H9 (cell line): ENCODE measurements at regions not wholly inside any gene's neighbourhood (a gene's known extent, or its start where the extent isn't known, plus 50 kb on each side); places are given as distances from the start of the nearest gene placed in this dataset.

Source experiments
- DNase-seq: peaks from one replicate; pipeline ENCODE4 v3.0.0-alpha.2; 2017
- H2AFZ ChIP-seq: one replicate; pipeline ENCODE4 v1.6.1; 2013; ENCODE audit warnings: mild to moderate bottlenecking, low read length, control low read depth, moderate library complexity
- H2AK5ac ChIP-seq: 2 replicates; pipeline ENCODE4 v1.6.1; 2013; ENCODE audit warnings: low read length, control low read depth, mixed read lengths; ENCODE audit not compliant: insufficient read length
- H2BK120ac ChIP-seq: one replicate; pipeline ENCODE4 v1.6.1; 2013; ENCODE audit warnings: low read depth, mild to moderate bottlenecking, low read length, control low read depth, inconsistent platforms; ENCODE audit not compliant: poor library complexity, severe bottlenecking
- H2BK12ac ChIP-seq: 2 replicates; pipeline ENCODE4 v1.6.1; 2013; ENCODE audit warnings: low read length, control low read depth, mixed read lengths, low read depth; ENCODE audit not compliant: insufficient read length
- H2BK15ac ChIP-seq: 2 replicates; pipeline ENCODE4 v1.6.1; 2013; ENCODE audit warnings: low read depth, low read length, control low read depth
- H2BK20ac ChIP-seq: one replicate; pipeline ENCODE4 v1.6.1; 2013; ENCODE audit warnings: low read depth, mild to moderate bottlenecking, low read length, control low read depth, inconsistent platforms; ENCODE audit not compliant: poor library complexity, severe bottlenecking
- H2BK5ac ChIP-seq: 2 replicates; pipeline ENCODE4 v1.6.1; 2013; ENCODE audit warnings: low read length, control low read depth, mixed read lengths; ENCODE audit not compliant: insufficient read length
- H3K14ac ChIP-seq: 2 replicates; pipeline ENCODE4 v1.6.1; 2013; ENCODE audit warnings: low read length, control low read depth; ENCODE audit not compliant: insufficient read depth
- H3K18ac ChIP-seq: 2 replicates; pipeline ENCODE4 v1.6.1; 2013; ENCODE audit warnings: low read depth, mild to moderate bottlenecking, mixed read lengths, low read length, control low read depth; ENCODE audit not compliant: insufficient read length
- H3K23ac ChIP-seq: 2 replicates; pipeline ENCODE4 v1.6.1; 2013; ENCODE audit warnings: low read length, control low read depth, mixed read lengths, low read depth; ENCODE audit not compliant: insufficient read length
- H3K23me2 ChIP-seq: 2 replicates; pipeline ENCODE4 v1.6.1; 2013; ENCODE audit warnings: low read depth, mild to moderate bottlenecking, mixed read lengths, low read length, control low read depth; ENCODE audit not compliant: insufficient read length, poor library complexity, severe bottlenecking
- H3K27ac ChIP-seq: 2 replicates; pipeline ENCODE4 v1.5.1; 2013; ENCODE audit warnings: low read length, control low read depth, mixed read lengths, low read depth; ENCODE audit not compliant: insufficient read length
- H3K27me3 ChIP-seq: 2 replicates; pipeline ENCODE4 v1.6.1; 2013; ENCODE audit warnings: low read length, control low read depth, inconsistent platforms; ENCODE audit not compliant: insufficient read depth
- H3K4ac ChIP-seq: 2 replicates; pipeline ENCODE4 v1.6.1; 2013; ENCODE audit warnings: low read depth, mild to moderate bottlenecking, control low read depth, inconsistent platforms, low read length, moderate library complexity
- H3K4me1 ChIP-seq: 2 replicates; pipeline ENCODE4 v1.6.1; 2013; ENCODE audit warnings: low read length, control low read depth, inconsistent platforms; ENCODE audit not compliant: insufficient read depth
- H3K4me2 ChIP-seq: 2 replicates; pipeline ENCODE4 v1.6.1; 2013; ENCODE audit warnings: low read length, control low read depth, mixed read lengths; ENCODE audit not compliant: insufficient read length, insufficient read depth
- H3K56ac ChIP-seq: 2 replicates; pipeline ENCODE4 v1.6.1; 2013; ENCODE audit warnings: low read depth, mild to moderate bottlenecking, mixed read lengths, low read length, control low read depth; ENCODE audit not compliant: insufficient read length
- H3K79me1 ChIP-seq: 2 replicates; pipeline ENCODE4 v1.6.1; 2013; ENCODE audit warnings: low read depth, mild to moderate bottlenecking, moderate library complexity, low read length, control low read depth, inconsistent platforms; ENCODE audit not compliant: insufficient read depth, poor library complexity, severe bottlenecking
- H3K79me2 ChIP-seq: 2 replicates; pipeline ENCODE4 v1.6.1; 2013; ENCODE audit warnings: low read length, control low read depth, inconsistent platforms; ENCODE audit not compliant: insufficient read depth
- H3K9ac ChIP-seq: 2 replicates; pipeline ENCODE4 v1.6.1; 2013; ENCODE audit warnings: low read length, control low read depth, mixed read lengths; ENCODE audit not compliant: insufficient read length; ENCODE audit errors: extremely low read depth
- H3K9me3 ChIP-seq: one replicate; pipeline ENCODE4 v1.6.1; 2013; ENCODE audit warnings: low read depth, low read length, inconsistent platforms; ENCODE audit not compliant: control insufficient read depth
- H3T11ph ChIP-seq: one replicate; pipeline ENCODE4 v1.6.1; 2013; ENCODE audit warnings: mild to moderate bottlenecking, low read length, control low read depth, inconsistent platforms
- H4K20me1 ChIP-seq: one replicate; pipeline ENCODE4 v1.6.1; 2013; ENCODE audit not compliant: control insufficient read depth, insufficient read length, insufficient read depth
- H4K5ac ChIP-seq: 2 replicates; pipeline ENCODE4 v1.6.1; 2013; ENCODE audit warnings: low read depth, mild to moderate bottlenecking, mixed read lengths, low read length, control low read depth; ENCODE audit not compliant: insufficient read length
- H4K8ac ChIP-seq: replicated peaks from 2 replicates; pipeline ENCODE4 v1.6.1; 2013; ENCODE audit warnings: low read length, control low read depth, mixed read lengths, low read depth; ENCODE audit not compliant: insufficient read length
- H4K91ac ChIP-seq: 2 replicates; pipeline ENCODE4 v1.6.1; 2013; ENCODE audit warnings: low read depth, mild to moderate bottlenecking, moderate library complexity, mixed read lengths, low read length, control low read depth; ENCODE audit not compliant: insufficient read length
- H3K27ac Mint-ChIP-seq, 3 experiments: 2 replicates in 2 of 3; 3 replicates in 1 of 3; pipeline ENCODE4 v1.8.0; 2020 to 2021; ENCODE audit warnings: mixed read lengths in 3 of 3, mild to moderate bottlenecking in 1 of 3, moderate library complexity in 1 of 3
- H3K27me3 Mint-ChIP-seq: 2 replicates; pipeline ENCODE4 v1.8.0; 2021; ENCODE audit warnings: low read depth, mild to moderate bottlenecking, moderate library complexity, mixed read lengths
- H3K36me3 Mint-ChIP-seq, 3 experiments: 2 replicates in 2 of 3; 3 replicates in 1 of 3; pipeline ENCODE4 v1.8.0; 2020 to 2021; ENCODE audit warnings: low read depth in 3 of 3, mixed read lengths in 3 of 3; ENCODE audit not compliant: insufficient read depth in 1 of 3
- H3K4me1 Mint-ChIP-seq, 2 experiments: 2 replicates each; pipeline ENCODE4 v1.8.0; 2020; ENCODE audit warnings: mixed read lengths in 2 of 2
- H3K4me3 Mint-ChIP-seq, 2 experiments: 2 replicates in 1 of 2; 3 replicates in 1 of 2; pipeline ENCODE4 v1.8.0; 2020 to 2021; ENCODE audit warnings: mild to moderate bottlenecking in 2 of 2, mixed read lengths in 2 of 2, moderate library complexity in 1 of 2
- H3K9me3 Mint-ChIP-seq, 2 experiments: 2 replicates in 1 of 2; 3 replicates in 1 of 2; pipeline ENCODE4 v1.8.0; 2020; ENCODE audit warnings: mild to moderate bottlenecking in 2 of 2, mixed read lengths in 2 of 2, moderate library complexity in 1 of 2
- CTCF ChIP-seq: fragments of 200-600 bp; sonication (generic); conservative IDR thresholded peaks from 3 replicates; pipeline ENCODE4 v1.8.0; 2021; ENCODE audit warnings: antibody characterized with exemption, mild to moderate bottlenecking
- WGBS: extraction: QIAGEN DNeasy Blood & Tissue Kit; methylation state at CpG from one replicate; pipeline ENCODE4 v1.1.7; 2013; ENCODE audit warnings: missing lambda C conversion rate, low lambda C conversion rate, mixed read lengths; ENCODE audit not compliant: insufficient read length; ENCODE audit errors: extremely low coverage; 5-methylcytosine and 5-hydroxymethylcytosine counted together

GRCh38 chr4:148982200-148982599, 540.0 kb upstream of the NR3C2 start:
- Histone ChIP-seq H4K20me1 (no peaks in the 10 kb centered on the region), H3K79me1 (no peaks in the 10 kb centered on the region), H4K8ac (no peak overlapping the region), H3K23me2 (no peaks in the 10 kb centered on the region), H4K91ac (no peak overlapping the region), H3K4me1 (no peaks in the 10 kb centered on the region), H3K14ac (no peak overlapping the region), H2BK12ac (no peak overlapping the region), H2AFZ (no peak overlapping the region), H3K4ac (no peak overlapping the region), H2BK5ac (no peak overlapping the region), H2BK120ac (no peak overlapping the region), H3K79me2 (no peaks in the 10 kb centered on the region), H3K4me2 (no peak overlapping the region), H3K56ac (no peak overlapping the region), H3T11ph (no peak overlapping the region), H2BK15ac (no peak overlapping the region), H2AK5ac (no peak overlapping the region), H4K5ac (no peak overlapping the region), H3K23ac (no peak overlapping the region), H3K27me3 (no peaks in the 10 kb centered on the region), H3K9ac (no peak overlapping the region), H2BK20ac (no peak overlapping the region), H3K9me3 (no peaks in the 10 kb centered on the region), H3K27ac (no peak overlapping the region), H3K18ac (no peak overlapping the region)
- WGBS, result no CpG with 5 or more reads among the region's 4 CpGs
- Mint-ChIP-seq H3K4me1 (peaks cover 5% of the 10 kb centered on the region in 2 experiments; a peak in 2 of 4 replicates), H3K4me3 (no peak overlapping the region), H3K9me3 (peaks cover 3 to 8% of the 10 kb centered on the region in 2 experiments; a peak in 2 of 5 replicates), H3K27me3 (no peaks in the 10 kb centered on the region), H3K27ac (no peak overlapping the region), H3K36me3 (peaks cover 0 to 7% (median 0%) of the 10 kb centered on the region in 3 experiments; a peak in 2 of 7 replicates)
- DNase-seq, result no peak
- TF ChIP-seq CTCF, result no peak
